ENCODE measurements at regions not wholly inside any gene's neighbourhood (a gene's known extent, or its start where the extent isn't known, plus 50 kb on each side); places are given as distances from the start of the nearest gene placed in this dataset.

DNA sequence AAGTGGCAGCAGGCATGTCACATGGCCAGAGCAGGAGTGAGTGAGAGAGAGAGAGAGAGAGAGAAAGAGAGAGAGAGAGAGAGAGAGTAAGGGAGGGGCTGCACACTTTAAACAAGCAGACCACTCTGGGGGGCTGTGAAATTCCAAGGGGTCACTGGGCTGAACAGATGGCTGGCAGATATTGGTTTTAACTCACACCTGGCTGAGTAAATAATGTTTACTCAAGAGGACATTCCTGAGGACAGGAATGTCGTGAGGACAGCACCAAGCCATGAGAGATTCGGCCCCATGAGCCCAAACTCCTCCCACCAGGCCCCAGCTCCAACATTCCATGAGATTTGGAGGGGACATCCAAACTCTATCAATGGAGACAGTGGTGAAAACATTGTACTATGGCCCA is 269.7 kb downstream of the CBLN1 start:
- no peaks in the 10 kb centered on the region for H3K36me3 ChIP-seq
- H3K4me1 ChIP-seq: no peaks in the 10 kb centered on the region
- in situ Hi-C loops (cut with MboI; ENCODE audit: low sequenced_read_pairs in 4 of 4): no loop called here
- ATAC-seq (no peak), DNase-seq (no peak)
- no peak overlapping the region for H3K27ac ChIP-seq
- H3K9me3 ChIP-seq: no peaks in the 10 kb centered on the region
- no peak for TF ChIP-seq CTCF (IDR thresholded peaks at IDR 0.05 in 4 of 5, conservative IDR thresholded peaks at IDR 0.05 in 1 of 5)
- no peak for TF ChIP-seq POLR2A (IDR thresholded peaks at IDR 0.05)
- H3K4me3 ChIP-seq: no peak overlapping the region
- peaks cover 0 to 4% (median 0%) of the 10 kb centered on the region in 3 donors for H3K27me3 ChIP-seq
- intact Hi-C loops (cut with DNase I; ENCODE audit: low total_unique reads): no loop called here

DNA sequence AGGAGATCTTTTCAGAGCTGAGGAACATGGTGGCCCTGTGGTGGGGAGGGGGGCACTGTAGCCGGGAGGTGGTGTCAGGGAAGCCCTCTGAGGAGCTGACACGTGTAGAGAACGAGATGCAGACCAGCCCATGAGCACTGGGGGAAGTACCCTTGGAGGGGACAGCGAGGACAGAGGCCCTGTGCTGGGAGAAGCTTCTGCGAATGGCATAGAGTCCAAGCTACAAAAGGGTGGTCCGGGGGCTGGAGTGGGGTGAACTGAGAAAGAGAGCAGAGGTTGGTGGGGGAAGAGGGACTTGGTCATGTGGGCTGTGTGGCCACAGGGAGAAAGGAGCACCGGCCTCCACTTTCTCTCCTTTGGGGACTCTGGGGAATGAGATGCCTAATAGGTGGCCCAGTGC is 270.8 kb downstream of the CBLN1 start:
- in situ Hi-C loops (cut with MboI; ENCODE audit: low sequenced_read_pairs in 4 of 4): no loop called here
- DNase-seq: no peak
- no peak overlapping the region for H3K27ac ChIP-seq
- no peaks in the 10 kb centered on the region for H3K36me3 ChIP-seq
- no peak for ATAC-seq
- peaks cover 0 to 3% (median 0%) of the 10 kb centered on the region in 3 donors for H3K27me3 ChIP-seq
- TF ChIP-seq CTCF (IDR thresholded peaks at IDR 0.05 in 4 of 5, conservative IDR thresholded peaks at IDR 0.05 in 1 of 5): no peak
- no peaks in the 10 kb centered on the region for H3K4me1 ChIP-seq
- no peak overlapping the region for H3K4me3 ChIP-seq
- no peaks in the 10 kb centered on the region for H3K9me3 ChIP-seq
- intact Hi-C loops (cut with DNase I; ENCODE audit: low total_unique reads): no loop called here

DNA sequence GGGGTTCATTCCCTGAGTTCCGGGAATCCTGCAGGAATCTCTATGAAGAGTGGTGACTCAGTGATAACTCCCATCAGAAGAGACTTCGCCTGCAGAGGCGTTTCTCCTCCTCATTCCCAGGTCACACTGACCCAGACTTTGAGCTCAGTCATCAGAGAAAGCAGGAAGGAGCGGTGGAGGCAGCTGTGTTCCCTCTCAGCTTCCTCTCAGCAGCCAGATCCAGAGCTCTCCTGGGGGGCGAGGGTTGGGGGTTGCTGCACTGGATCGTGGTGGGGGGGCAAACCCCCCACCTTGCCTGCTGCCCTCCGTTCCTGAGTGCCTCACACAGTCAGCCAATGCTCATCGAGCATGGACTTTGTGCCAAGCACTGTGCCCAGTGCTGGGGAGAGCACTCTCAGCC is 271.2 kb downstream of the CBLN1 start:
- in situ Hi-C loops (cut with MboI; ENCODE audit: low sequenced_read_pairs in 4 of 4) (no loop called here), intact Hi-C loops (cut with DNase I; ENCODE audit: low total_unique reads) (no loop called here)
- H3K27me3 ChIP-seq: no peaks in the 10 kb centered on the region
- TF ChIP-seq CTCF (IDR thresholded peaks at IDR 0.05 in 4 of 5, conservative IDR thresholded peaks at IDR 0.05 in 1 of 5) (no peak), POLR2A (IDR thresholded peaks at IDR 0.05) (no peak)
- H3K4me1 ChIP-seq: no peaks in the 10 kb centered on the region
- DNase-seq (no peak), ATAC-seq (no peak)
- H3K4me3 ChIP-seq: no peak overlapping the region
- no peaks in the 10 kb centered on the region for H3K9me3 ChIP-seq
- no peak overlapping the region for H3K27ac ChIP-seq
- no peaks in the 10 kb centered on the region for H3K36me3 ChIP-seq

- no peak for ATAC-seq
- no peak overlapping the region for H3K27ac ChIP-seq
Observed at GRCh38 chr16:49009204-49009603, 272.4 kb downstream of the CBLN1 start.

More at GRCh38 chr16:49009204-49009603, 272.4 kb downstream of the CBLN1 start:
- no peaks in the 10 kb centered on the region for H3K9me3 ChIP-seq
- no peaks in the 10 kb centered on the region for H3K27me3 ChIP-seq
- no peak overlapping the region for H3K4me3 ChIP-seq
- H3K36me3 ChIP-seq: no peaks in the 10 kb centered on the region
- in situ Hi-C loops (cut with MboI; ENCODE audit: low sequenced_read_pairs in 4 of 4) (no loop called here), intact Hi-C loops (cut with DNase I; ENCODE audit: low total_unique reads) (no loop called here)
- TF ChIP-seq CTCF (IDR thresholded peaks at IDR 0.05 in 4 of 5, conservative IDR thresholded peaks at IDR 0.05 in 1 of 5) (no peak), POLR2A (IDR thresholded peaks at IDR 0.05) (no peak)
- H3K4me1 ChIP-seq: no peaks in the 10 kb centered on the region
- DNase-seq: no peak

Measured in gastrocnemius medialis (tissue), 4 donors.